ENCODE measurements at regions not wholly inside any gene's neighbourhood (a gene's known extent, or its start where the extent isn't known, plus 50 kb on each side); places are given as distances from the start of the nearest gene placed in this dataset.

GRCh38 chr7:25822823-25823222 is 329.2 kb upstream of the NFE2L3 start:
- FAIRE-seq (no peak), DNase-seq (ENCODE audit: insufficient read length, low spot score) (no peak)

GRCh38 chr7:25823571-25823970 is 328.4 kb upstream of the NFE2L3 start:
- DNase-seq (ENCODE audit: insufficient read length, low spot score) (no peak), FAIRE-seq (no peak)

GRCh38 chr7:25828468-25828867 is 323.5 kb upstream of the NFE2L3 start:
- FAIRE-seq (no peak), DNase-seq (ENCODE audit: insufficient read length, low spot score) (no peak)

DNA sequence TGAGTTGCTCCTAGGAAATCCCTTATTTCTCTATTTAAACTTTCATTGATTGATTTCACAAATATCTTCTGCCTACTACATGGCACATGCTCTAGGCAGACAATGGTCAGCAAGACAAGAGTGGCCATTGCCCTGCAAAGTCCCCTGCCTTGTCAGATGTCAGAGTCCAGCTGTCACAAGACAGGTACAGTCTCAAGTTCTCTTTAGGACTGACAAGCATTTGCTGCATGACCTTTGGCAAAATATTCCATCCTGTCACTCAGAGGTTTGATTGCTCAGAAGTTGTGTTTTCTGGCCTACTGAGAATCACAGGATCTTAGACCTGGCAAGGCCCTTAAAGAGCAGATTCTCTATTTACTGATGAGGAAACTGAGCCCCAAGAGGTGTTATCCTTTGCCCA is 322.3 kb upstream of the NFE2L3 start:
- FAIRE-seq = no peak

DNA sequence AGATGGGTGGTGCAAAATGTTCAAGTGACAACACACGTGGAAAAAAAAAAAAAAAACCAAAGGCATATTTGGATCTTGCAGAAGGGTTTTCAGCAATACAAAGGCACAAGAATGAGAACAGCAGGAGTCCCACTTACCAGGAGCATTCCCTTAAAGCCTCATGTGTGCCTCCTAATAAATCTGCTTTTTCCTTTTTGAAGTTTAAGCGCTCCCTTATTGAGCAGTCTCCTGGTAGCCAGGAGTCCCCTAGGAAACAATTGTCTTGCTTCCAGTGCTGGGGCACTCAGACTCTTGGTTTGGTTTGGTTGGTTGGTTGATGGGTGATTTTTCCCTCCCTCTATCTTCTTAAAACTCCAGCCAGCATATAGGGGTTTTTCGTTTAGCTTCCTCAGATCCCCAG is 321.8 kb upstream of the NFE2L3 start:
- DNase-seq (ENCODE audit: insufficient read length, low spot score) (no peak), FAIRE-seq (no peak)

More for the DNA sequence above, 322.3 kb upstream of the NFE2L3 start:
- no peak for DNase-seq (ENCODE audit: insufficient read length, low spot score)

- DNase-seq (ENCODE audit: insufficient read length, low spot score) (no peak), FAIRE-seq (peak; percentile 9)
Observed at GRCh38 chr7:25831062-25831691, 320.8 kb upstream of the NFE2L3 start.

- FAIRE-seq = no peak
- no peak for DNase-seq (ENCODE audit: insufficient read length, low spot score)
Observed at GRCh38 chr7:25831831-25832411, 320.1 kb upstream of the NFE2L3 start.

- FAIRE-seq = no peak
- DNase-seq (ENCODE audit: insufficient read length, low spot score) = no peak
Observed at GRCh38 chr7:25832456-25832855, 319.5 kb upstream of the NFE2L3 start.

- no peak for FAIRE-seq
- DNase-seq (ENCODE audit: insufficient read length, low spot score) = no peak
Observed at GRCh38 chr7:25832929-25833328, 319.1 kb upstream of the NFE2L3 start.

GRCh38 chr7:25834050-25834449 is 317.9 kb upstream of the NFE2L3 start:
- FAIRE-seq (no peak), DNase-seq (ENCODE audit: insufficient read length, low spot score) (no peak)

DNA sequence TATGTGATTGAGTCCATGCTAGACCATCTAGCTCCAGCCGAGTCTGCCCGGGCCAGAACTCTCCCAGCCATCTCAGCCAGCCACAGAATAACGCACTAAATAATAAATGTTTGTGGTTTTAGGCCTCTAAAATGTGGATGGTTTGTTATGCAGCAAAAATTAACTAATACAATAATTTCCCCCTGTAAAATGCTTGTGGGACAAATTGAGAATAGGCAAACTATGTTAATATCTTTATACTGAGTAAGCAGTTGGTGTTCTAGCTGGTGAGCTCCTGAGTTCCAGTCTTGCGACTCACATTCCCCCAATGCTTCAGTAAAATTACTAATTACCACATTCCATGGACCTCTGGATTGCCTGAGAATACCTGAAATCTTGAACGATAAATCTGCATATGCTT is 316.8 kb upstream of the NFE2L3 start:
- DNase-seq (ENCODE audit: insufficient read length, low spot score) (no peak), FAIRE-seq (no peak)

GRCh38 chr7:25839084-25839769 is 312.8 kb upstream of the NFE2L3 start:
- DNase-seq (ENCODE audit: insufficient read length, low spot score) (no peak), FAIRE-seq (no peak)

DNA sequence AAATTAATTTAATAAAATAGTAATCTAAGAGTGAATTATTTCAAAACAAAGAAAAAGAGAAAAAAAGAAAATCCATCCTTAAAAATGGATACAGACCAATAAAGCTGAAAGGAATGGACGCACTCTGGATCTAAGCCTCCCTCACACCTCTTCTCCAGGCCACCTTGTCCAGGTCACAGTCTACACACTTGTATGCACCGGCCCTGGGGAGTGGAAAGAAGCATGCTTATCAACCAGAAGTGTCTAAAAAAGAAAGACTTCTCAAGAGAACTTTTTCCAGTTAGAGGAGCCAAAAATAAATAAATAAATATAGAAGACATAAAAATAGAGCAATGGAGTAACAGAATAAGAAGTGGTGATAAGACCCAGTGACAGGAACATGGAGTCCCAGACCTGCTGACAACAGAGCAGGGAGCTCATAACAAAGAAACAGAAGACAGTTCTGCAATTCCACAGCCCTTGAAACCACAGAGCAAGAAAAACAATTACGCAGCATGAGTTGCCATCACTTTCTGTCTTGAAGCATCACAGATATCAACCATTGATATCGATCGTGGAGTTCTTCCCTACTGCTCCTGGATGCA is 311.7 kb upstream of the NFE2L3 start:
- DNase-seq (ENCODE audit: insufficient read length, low spot score) (no peak), FAIRE-seq (no peak)

- no peak for DNase-seq (ENCODE audit: insufficient read length, low spot score)
- no peak for FAIRE-seq
Observed at GRCh38 chr7:25841575-25841974, 310.4 kb upstream of the NFE2L3 start.

DNA sequence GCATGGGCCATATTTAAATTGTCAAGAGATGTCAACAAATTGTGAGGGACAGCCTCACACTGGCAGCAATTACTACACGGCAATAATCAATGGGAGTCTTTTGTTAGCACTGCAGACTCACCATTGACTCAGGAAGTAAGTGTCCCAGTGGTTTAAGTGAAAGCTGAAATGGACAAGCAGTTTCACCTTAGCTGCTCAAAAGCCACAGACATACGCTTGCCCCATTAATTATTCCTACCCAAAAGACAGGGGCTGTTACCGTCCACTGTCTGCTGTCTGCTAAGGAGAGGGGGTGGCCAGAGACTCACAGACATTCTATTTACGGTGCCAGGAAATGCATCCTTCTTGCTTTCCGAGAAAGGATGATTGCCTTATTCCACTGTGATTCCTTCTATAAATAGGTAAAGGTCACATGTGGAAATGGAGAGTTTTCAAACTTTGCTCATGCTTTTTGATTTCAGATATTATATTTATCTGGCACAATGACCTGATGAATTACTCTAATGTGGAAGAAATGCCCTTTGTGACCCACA is 309.7 kb upstream of the NFE2L3 start:
- FAIRE-seq = no peak
- DNase-seq (ENCODE audit: insufficient read length, low spot score) = no peak

DNA sequence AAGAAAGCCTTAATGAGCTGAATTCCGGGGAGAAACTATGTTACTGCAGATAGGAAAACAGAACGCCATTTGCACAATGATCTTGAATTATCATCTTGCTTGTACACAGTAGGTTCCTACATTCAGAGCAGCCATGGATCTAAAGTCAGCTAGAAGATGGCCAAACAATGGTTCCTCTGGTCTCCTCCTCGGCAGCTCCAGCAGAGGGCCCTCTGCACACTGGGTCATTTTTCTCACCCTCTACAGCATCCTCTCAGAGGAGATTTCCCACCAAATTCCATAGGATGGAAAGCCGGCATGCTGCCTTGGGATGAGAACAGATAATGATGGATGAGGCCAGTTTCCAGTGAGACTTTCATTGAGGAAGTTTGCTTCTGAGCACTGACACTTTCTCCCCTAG is 308.5 kb upstream of the NFE2L3 start:
- FAIRE-seq (no peak), DNase-seq (ENCODE audit: insufficient read length, low spot score) (no peak)

GRCh38 chr7:25844102-25844870 is 307.7 kb upstream of the NFE2L3 start:
- FAIRE-seq (no peak), DNase-seq (ENCODE audit: insufficient read length, low spot score) (no peak)

GRCh38 chr7:25845464-25845863 is 306.5 kb upstream of the NFE2L3 start:
- FAIRE-seq = no peak

DNA sequence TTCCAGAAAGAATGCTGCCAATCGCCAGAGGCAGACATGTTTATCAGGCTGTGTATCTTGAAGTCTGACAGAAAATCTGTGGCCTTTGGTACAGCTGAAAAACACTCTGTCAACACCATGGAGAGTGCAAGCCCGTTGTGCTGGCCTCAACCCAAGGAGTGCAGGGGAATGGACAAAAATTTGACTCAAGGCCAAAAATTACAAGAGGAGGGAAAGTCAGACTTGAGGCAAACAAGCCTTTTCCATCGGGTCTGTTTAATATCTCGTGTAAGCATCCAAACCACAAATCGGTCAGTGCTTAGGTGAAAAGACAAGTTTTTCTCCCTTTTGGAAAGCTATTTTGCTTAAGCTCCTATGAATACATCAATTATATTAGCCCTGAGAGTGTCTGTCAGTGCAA is 305.3 kb upstream of the NFE2L3 start:
- peak; percentile 79 for FAIRE-seq
- peak; percentile 50 for DNase-seq (ENCODE audit: insufficient read length, low spot score)

More at GRCh38 chr7:25845464-25845863, 306.5 kb upstream of the NFE2L3 start:
- DNase-seq (ENCODE audit: insufficient read length, low spot score) = no peak

GRCh38 chr7:25847336-25848070 is 304.5 kb upstream of the NFE2L3 start:
- FAIRE-seq = peak; percentile 79

More at GRCh38 chr7:25847336-25848070, 304.5 kb upstream of the NFE2L3 start:
- DNase-seq (ENCODE audit: insufficient read length, low spot score) = peak; percentile 38

Measured in HTR-8/SVneo (cell line).